ENCODE measurements at regions not wholly inside any gene's neighbourhood (a gene's known extent, or its start where the extent isn't known, plus 50 kb on each side); places are given as distances from the start of the nearest gene placed in this dataset.

- CTCF ChIA-PET: interaction anchor here (1.3 kb wide), 1 partner anchor 12 kb away, joined by 3 read pairs; no protein-coding TSS in a partner anchor
- POLR2A ChIA-PET (ENCODE audit: low non-redundant PET): no interaction called here
- Histone ChIP-seq H3K27me3 (replicated peaks; ENCODE audit: insufficient read depth, low read depth, low read length, poor library complexity) (no peaks in the 10 kb centered on the region), H3K4me3 (ENCODE audit: low read depth, low read length, poor library complexity, severe bottlenecking) (no peak overlapping the region), H3K36me3 (ENCODE audit: insufficient read depth, low read length, poor library complexity, severe bottlenecking) (no peaks in the 10 kb centered on the region), H3K27ac (ENCODE audit: low read depth, low read length, poor library complexity, severe bottlenecking) (no peak overlapping the region), H3K4me1 (ENCODE audit: insufficient read depth, low read length, poor library complexity, severe bottlenecking) (no peaks in the 10 kb centered on the region), H3K9me3 (ENCODE audit: low read depth, low read length, poor library complexity, severe bottlenecking) (no peaks in the 10 kb centered on the region)
- no TSS peak for BruUV-seq (replicated peaks)
- DNase-seq (ENCODE audit: low spot score): no peak
- intact Hi-C loops (cut with micrococcal nuclease; ENCODE audit: unreplicated experiment): no loop called here
- TF ChIP-seq EZH2 (IDR thresholded peaks at IDR 0.05; ENCODE audit: borderline replicate concordance, low read depth, low read length, poor library complexity, severe bottlenecking) (no peak), CTCF (conservative IDR thresholded peaks at IDR 0.05; ENCODE audit: low read depth, low read length) (no peak)
Measured at GRCh38 chr13:30126903-30127428, 180.4 kb downstream of the KATNAL1 start.

DNA sequence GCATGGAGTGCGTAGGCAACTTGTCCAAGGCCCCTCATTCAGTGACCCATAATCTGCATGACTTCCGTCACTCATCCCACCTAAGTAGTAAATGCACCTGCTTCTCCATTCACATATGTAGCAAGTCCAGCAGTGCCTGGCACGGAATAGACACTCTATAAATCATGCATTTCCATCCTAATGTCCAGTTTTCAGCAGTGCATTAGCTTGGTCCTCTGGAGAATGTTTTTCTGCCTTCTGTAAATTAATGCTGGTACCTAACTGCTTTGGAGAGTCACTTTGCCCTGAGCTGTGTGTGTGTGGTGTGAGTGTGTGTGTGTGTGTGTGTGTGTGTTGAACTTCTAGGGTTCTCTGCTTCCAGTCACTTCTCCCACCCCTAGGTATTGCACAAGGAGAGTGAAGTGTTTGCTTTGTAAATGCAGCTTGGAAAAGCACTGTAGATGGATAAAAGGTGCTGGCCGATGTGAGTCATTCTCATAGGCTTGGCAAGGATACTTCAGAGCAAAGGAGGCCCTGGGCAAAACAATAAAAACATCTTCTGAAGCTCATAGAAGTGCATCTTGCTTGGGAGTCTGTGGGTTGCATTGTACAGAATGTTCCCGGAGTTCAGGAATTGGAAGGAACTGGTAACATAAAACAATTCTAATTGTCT, 181.8 kb downstream of the KATNAL1 start:
- Histone ChIP-seq H3K9me3 (ENCODE audit: low read depth, low read length, poor library complexity, severe bottlenecking) (no peaks in the 10 kb centered on the region), H3K36me3 (ENCODE audit: insufficient read depth, low read length, poor library complexity, severe bottlenecking) (no peaks in the 10 kb centered on the region), H3K4me3 (ENCODE audit: low read depth, low read length, poor library complexity, severe bottlenecking) (no peak overlapping the region), H3K4me1 (ENCODE audit: insufficient read depth, low read length, poor library complexity, severe bottlenecking) (no peaks in the 10 kb centered on the region), H3K27me3 (replicated peaks; ENCODE audit: insufficient read depth, low read depth, low read length, poor library complexity) (no peaks in the 10 kb centered on the region), H3K27ac (ENCODE audit: low read depth, low read length, poor library complexity, severe bottlenecking) (no peak overlapping the region)
- TF ChIP-seq CTCF (conservative IDR thresholded peaks at IDR 0.05; ENCODE audit: low read depth, low read length) (no peak), EZH2 (IDR thresholded peaks at IDR 0.05; ENCODE audit: borderline replicate concordance, low read depth, low read length, poor library complexity, severe bottlenecking) (no peak)
- POLR2A ChIA-PET (ENCODE audit: low non-redundant PET): no interaction called here
- BruUV-seq (replicated peaks): no TSS peak
- DNase-seq (ENCODE audit: low spot score): no peak
- intact Hi-C loops (cut with micrococcal nuclease; ENCODE audit: unreplicated experiment): no loop called here
- CTCF ChIA-PET: interaction anchor here (0.7 to 1.3 kb wide), 2 partner anchors 11 to 101 kb away, joined by 3 to 4 read pairs; no protein-coding TSS in a partner anchor

- CTCF ChIA-PET: no interaction called here
- Histone ChIP-seq H3K4me1 (ENCODE audit: insufficient read depth, low read length, poor library complexity, severe bottlenecking) (peaks cover 12% of the 10 kb centered on the region), H3K9me3 (ENCODE audit: low read depth, low read length, poor library complexity, severe bottlenecking) (no peaks in the 10 kb centered on the region), H3K4me3 (ENCODE audit: low read depth, low read length, poor library complexity, severe bottlenecking) (no peak overlapping the region), H3K36me3 (ENCODE audit: insufficient read depth, low read length, poor library complexity, severe bottlenecking) (no peaks in the 10 kb centered on the region), H3K27ac (ENCODE audit: low read depth, low read length, poor library complexity, severe bottlenecking) (no peak overlapping the region), H3K27me3 (replicated peaks; ENCODE audit: insufficient read depth, low read depth, low read length, poor library complexity) (no peaks in the 10 kb centered on the region)
- no TSS peak for BruUV-seq (replicated peaks)
- no peak for DNase-seq (ENCODE audit: low spot score)
- intact Hi-C loops (cut with micrococcal nuclease; ENCODE audit: unreplicated experiment): no loop called here
- TF ChIP-seq CTCF (conservative IDR thresholded peaks at IDR 0.05; ENCODE audit: low read depth, low read length): no peak
- TF ChIP-seq EZH2 (IDR thresholded peaks at IDR 0.05; ENCODE audit: borderline replicate concordance, low read depth, low read length, poor library complexity, severe bottlenecking): no peak
- POLR2A ChIA-PET (ENCODE audit: low non-redundant PET): no interaction called here
Measured at GRCh38 chr13:30124131-30124768, 183.1 kb downstream of the KATNAL1 start.
